ENCODE measurements at regions not wholly inside any gene's neighbourhood (a gene's known extent, or its start where the extent isn't known, plus 50 kb on each side); places are given as distances from the start of the nearest gene placed in this dataset.

DNA sequence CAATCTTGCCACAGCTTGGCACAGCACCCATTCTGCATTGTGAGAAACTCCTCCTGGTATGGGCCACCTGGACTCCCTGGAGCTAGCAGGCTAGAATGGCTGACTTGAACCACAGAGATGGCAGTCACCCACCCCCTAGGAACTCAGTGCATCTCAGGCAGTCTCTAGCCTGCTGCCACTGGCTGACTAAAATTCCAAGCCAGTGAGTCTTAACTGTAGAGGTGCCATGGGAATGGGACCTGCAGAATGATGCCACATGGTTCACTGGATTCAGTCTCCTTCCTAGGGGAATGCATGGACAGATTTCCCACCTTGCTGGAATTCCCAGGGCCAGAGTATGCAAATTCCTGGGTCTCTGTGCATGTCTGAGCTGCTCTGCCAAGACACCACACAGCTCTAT is 382.9 kb downstream of the MAN2A1 start:
- H2AK5ac ChIP-seq (ENCODE audit: insufficient read length, low read length): no peak overlapping the region
- H3K27ac ChIP-seq (ENCODE audit: insufficient read length, low read depth, low read length): no peak overlapping the region
- no peak overlapping the region for H3K14ac ChIP-seq (ENCODE audit: insufficient read depth, low read length)
- H3K18ac ChIP-seq (ENCODE audit: insufficient read length, low read depth, low read length): no peak overlapping the region
- no peaks in the 10 kb centered on the region for H3K9me3 ChIP-seq (ENCODE audit: control insufficient read depth, low read depth, low read length)
- H3K56ac ChIP-seq (ENCODE audit: insufficient read length, low read depth, low read length): no peak overlapping the region
- no peak overlapping the region for H2BK12ac ChIP-seq (ENCODE audit: insufficient read length, low read depth, low read length)
- H2BK15ac ChIP-seq (ENCODE audit: low read depth, low read length): no peak overlapping the region
- H3K4ac ChIP-seq (ENCODE audit: low read depth, low read length): no peak overlapping the region
- no peaks in the 10 kb centered on the region for H3K79me2 ChIP-seq (ENCODE audit: insufficient read depth, low read length)
- no peaks in the 10 kb centered on the region for H4K20me1 ChIP-seq (ENCODE audit: control insufficient read depth, insufficient read depth, insufficient read length)
- Mint-ChIP-seq H3K4me1 (no peaks in the 10 kb centered on the region), H3K4me3 (no peak overlapping the region), H3K27me3 (ENCODE audit: low read depth) (no peaks in the 10 kb centered on the region), H3K27ac (no peak overlapping the region), H3K36me3 (ENCODE audit: insufficient read depth in 1 of 3, low read depth in 3 of 3) (peaks cover 0 to 13% (median 0%) of the 10 kb centered on the region in 3 experiments; a peak in 5 of 7 replicates), H3K9me3 (peaks cover 14 to 16% of the 10 kb centered on the region in 2 experiments)
- H4K5ac ChIP-seq (ENCODE audit: insufficient read length, low read depth, low read length): no peak overlapping the region
- no peak overlapping the region for H3K9ac ChIP-seq (ENCODE audit: extremely low read depth, insufficient read length, low read length)
- H3K27me3 ChIP-seq (ENCODE audit: insufficient read depth, low read length): no peaks in the 10 kb centered on the region
- no peak overlapping the region for H3K4me2 ChIP-seq (ENCODE audit: insufficient read depth, insufficient read length, low read length)
- no peaks in the 10 kb centered on the region for H3K23me2 ChIP-seq (ENCODE audit: insufficient read length, low read depth, low read length, poor library complexity, severe bottlenecking)
- H2BK5ac ChIP-seq (ENCODE audit: insufficient read length, low read length): no peak overlapping the region
- TF ChIP-seq, protein P1, sequence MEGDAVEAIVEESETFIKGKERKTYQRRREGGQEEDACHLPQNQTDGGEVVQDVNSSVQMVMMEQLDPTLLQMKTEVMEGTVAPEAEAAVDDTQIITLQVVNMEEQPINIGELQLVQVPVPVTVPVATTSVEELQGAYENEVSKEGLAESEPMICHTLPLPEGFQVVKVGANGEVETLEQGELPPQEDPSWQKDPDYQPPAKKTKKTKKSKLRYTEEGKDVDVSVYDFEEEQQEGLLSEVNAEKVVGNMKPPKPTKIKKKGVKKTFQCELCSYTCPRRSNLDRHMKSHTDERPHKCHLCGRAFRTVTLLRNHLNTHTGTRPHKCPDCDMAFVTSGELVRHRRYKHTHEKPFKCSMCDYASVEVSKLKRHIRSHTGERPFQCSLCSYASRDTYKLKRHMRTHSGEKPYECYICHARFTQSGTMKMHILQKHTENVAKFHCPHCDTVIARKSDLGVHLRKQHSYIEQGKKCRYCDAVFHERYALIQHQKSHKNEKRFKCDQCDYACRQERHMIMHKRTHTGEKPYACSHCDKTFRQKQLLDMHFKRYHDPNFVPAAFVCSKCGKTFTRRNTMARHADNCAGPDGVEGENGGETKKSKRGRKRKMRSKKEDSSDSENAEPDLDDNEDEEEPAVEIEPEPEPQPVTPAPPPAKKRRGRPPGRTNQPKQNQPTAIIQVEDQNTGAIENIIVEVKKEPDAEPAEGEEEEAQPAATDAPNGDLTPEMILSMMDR (conservative IDR thresholded peaks at IDR 0.05): no peak
- DNase-seq: no peak
- H4K8ac ChIP-seq (replicated peaks; ENCODE audit: insufficient read length, low read depth, low read length): no peak overlapping the region
- H3K23ac ChIP-seq (ENCODE audit: insufficient read length, low read depth, low read length): no peak overlapping the region
- H2BK120ac ChIP-seq (ENCODE audit: low read depth, low read length, poor library complexity, severe bottlenecking): no peak overlapping the region
- no peak overlapping the region for H4K91ac ChIP-seq (ENCODE audit: insufficient read length, low read depth, low read length)
- H2AFZ ChIP-seq (ENCODE audit: low read length): no peak overlapping the region
- no peaks in the 10 kb centered on the region for H3K79me1 ChIP-seq (ENCODE audit: insufficient read depth, low read depth, low read length, poor library complexity, severe bottlenecking)
- no peak overlapping the region for H2BK20ac ChIP-seq (ENCODE audit: low read depth, low read length, poor library complexity, severe bottlenecking)
- no peaks in the 10 kb centered on the region for H3K4me1 ChIP-seq (ENCODE audit: insufficient read depth, low read length)
- no peak overlapping the region for H3T11ph ChIP-seq (ENCODE audit: low read length)

Measured in H9 (cell line).